Medulla oblongata (tissue), 1 donor: ENCODE measurements at regions not wholly inside any gene's neighbourhood (a gene's known extent, or its start where the extent isn't known, plus 50 kb on each side); places are given as distances from the start of the nearest gene placed in this dataset.
"Not testable (repeated sequence)": the region's sequence is repeated elsewhere in the genome, so short reads cannot be mapped to it uniquely, and the experiment has no call there.

Experiments
- DNase-seq: peaks from one replicate; pipeline ENCODE4 v3.0.0-alpha.2; 2015; ENCODE audit errors: extremely low spot score

DNA sequence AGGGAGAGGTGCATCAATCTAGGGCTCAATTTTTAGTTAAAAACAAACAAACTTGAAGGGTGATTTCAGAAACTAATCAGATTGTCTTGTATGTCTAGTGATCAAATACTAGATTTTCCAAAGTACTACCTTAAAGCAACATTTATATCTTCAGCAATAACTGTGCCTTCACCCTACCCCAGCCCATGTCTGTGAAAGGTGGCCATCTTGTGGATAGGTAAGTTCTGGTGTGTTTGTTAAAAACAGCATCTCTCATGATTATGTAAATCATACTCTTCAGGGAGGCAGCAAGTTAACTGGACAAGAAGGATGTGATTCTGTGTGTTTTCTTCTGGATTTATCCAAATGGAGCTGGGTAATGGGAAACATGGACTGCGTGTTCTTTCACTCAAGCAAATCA is 81.4 kb upstream of the ACSL1 start:
- no peak for DNase-seq

DNA sequence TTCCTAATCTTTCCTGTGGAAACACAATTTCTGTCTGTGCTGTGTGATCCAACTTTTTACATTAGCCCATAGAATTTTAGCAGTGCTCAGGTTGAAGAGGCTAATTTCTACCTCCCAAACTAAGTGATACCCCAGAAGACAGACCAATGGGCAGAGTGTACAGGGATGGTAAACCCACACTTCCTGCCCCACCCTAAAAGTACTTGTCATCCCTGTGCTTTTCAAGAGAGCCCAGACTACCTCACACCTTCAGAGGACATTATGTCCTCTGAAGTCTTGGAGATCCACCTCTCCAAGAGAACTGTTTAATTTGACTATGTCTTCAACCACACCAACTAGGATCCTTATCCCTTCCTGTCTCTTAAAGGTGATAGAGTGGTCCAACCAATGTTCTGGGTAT is 82.0 kb upstream of the ACSL1 start:
- DNase-seq, result no peak

DNA sequence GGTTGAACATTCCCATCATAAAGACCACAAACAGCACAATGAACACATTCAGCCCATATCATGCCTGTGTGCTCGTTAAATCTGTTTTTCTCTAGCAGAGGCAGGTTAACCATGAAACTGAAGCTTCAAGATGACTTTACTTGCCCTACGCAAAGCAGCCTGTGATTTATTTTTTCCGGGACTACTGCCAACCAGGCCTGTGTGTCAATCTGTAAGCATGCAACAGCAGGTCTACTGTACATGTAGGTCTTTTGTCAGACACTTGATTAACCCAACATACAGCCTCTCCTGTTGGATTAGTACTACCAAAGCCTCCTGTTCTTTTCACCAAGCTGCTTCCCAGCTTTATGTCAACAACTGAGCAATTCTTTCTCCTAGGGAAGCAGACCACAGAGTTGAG is 85.5 kb upstream of the ACSL1 start:
- DNase-seq, result no peak

DNA sequence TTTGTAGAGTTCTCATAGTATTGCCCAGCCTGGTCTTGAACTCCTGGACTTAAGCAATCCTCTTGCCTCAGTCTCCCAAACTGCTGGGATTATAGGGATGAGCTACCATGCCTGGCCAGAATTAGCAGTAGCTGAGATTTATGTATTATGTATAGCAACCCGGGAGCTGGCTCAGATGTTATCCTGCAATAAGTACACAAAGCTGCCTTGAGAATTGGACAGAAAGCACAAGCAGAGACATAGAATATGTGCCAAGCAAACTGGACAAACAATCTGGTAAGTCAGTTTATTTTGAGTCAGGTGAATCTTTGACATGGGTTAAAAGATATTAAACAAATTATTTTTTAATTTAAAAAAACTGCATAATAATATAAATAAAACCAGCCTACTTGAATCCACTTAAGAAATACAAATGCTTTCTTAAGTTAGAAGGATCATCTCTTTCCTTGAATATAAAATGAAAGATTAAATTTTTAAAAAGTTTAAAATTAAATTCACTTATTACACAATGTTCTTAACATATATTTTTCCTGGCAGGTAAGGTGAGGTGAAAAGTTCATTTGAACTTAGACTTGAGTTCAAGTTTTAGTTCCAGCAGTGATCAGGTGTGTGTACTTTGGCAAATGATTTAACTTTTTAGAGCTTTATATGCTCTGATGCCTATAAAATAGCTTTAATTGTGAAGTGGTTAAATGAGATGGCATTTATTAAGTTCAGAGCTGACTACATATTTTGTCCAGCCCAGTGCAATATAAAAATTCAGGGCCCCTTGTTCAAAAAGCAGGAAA is 87.8 kb upstream of the ACSL1 start:
- no peak for DNase-seq

DNA sequence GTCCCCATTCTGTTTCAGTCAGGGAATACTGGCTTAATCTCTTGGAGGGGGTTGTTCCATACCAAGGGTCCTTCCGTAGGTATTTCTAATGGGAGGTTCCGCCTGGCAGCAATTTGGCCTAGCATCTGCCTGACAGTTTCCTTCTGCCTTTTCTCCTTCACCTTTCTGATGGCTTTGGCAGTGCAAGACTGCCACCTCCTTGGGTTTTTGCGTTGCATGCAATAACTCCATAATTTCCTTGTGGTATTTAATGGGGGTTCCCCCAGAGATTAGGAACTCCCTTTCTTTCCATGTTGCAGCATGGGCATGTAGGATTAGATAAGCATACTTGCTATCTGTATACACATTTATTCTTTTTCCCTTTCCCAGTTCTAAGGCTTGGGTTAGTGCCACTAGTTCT is 93.0 kb upstream of the ACSL1 start:
- DNase-seq, result not testable (repeated sequence)

DNA sequence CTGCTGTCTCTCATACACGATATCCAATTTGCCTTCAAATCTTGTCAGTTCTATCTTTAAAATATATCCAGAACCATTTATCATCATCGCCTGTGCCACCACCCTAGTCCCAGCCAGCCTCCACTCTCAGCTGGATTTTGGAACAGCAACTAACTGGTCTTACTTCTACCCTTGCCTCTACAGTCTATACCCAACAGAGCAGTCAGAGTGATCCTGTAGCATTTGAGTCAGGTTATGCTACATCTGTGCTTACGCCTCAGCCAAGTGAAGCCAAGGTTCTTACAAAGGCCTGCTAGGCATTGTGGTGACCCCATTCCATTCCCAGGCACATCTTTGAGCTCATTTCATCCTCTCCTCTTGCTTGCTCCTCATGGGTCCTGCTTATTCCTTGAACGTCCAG is 95.7 kb upstream of the ACSL1 start:
- DNase-seq, result no peak

DNA sequence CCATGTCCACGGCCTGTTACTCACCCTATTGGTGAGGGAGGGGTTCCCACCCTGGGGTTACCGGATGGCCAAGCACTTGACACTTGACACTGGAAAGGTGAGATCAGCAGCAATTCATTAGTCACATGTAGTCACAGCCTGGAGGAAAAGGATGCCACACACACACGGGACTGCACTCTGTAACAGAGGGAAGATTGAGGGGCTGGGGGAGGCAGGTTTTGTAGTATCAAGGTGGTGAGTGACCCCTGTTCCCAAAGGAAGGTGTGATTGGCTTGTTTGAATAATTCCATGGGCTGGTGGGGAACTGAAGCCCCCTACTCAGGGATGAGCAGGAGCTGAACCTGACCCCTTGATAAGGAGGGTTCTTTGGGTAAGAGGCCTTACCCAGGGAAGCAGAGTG is 96.0 kb upstream of the HELT start:
- no peak for DNase-seq

DNA sequence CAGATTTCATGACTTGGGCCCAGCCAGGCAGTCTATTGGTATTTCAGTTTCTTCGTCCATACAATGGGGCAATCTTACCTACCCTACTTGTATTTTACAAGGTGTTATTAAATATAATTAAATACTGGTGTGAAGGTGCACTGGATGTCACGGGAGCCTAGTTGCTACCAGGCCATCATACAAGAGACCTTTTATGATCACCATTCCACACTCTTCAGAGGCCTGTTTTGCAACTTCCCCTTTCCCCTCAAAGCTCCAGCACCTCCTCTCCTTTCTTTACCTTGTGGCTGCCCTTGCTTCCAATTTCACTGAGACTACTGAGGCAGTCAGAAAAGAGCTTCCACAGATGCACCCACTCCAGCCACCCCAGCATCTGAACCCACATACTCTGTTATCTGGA is 93.8 kb upstream of the HELT start:
- no peak for DNase-seq

DNA sequence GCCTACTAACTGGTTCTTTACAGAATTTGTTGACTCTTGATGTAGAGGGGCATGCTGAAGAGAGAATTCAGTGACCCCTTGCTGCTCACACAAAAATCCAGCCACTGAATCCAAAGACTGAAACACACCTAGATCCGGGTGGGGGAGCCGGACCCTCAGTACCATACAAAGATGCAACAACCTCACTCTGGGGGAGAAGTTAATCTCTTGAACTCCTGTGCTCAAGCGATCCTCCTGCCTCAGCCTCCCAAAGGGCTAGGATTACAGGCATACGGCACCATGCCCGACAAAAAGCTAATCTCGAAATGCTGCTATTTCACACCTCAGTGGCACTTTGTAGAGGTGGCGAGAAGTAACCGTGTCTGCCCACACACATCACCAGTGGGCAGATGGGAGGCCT is 88.8 kb upstream of the HELT start:
- DNase-seq, result no peak

DNA sequence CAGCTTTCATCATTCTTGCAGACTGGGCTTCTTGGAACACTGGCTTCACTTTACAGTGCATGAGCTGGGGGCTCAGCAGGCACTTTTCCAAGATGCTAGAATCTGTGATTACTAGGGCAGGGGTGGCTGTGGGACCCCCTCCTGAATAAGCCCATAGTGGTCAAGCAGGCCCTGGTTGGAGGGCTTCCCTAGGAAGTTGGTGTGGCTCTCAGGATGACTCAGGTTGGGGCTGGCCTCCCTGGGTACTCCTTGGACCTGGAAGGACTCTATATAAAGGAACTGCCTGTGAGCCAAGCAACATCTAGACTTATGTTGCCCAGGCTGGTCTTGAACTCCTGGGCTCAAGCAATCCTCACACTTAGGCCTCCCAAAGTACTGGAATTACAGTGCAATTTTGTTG is 88.3 kb upstream of the HELT start:
- no peak for DNase-seq

DNA sequence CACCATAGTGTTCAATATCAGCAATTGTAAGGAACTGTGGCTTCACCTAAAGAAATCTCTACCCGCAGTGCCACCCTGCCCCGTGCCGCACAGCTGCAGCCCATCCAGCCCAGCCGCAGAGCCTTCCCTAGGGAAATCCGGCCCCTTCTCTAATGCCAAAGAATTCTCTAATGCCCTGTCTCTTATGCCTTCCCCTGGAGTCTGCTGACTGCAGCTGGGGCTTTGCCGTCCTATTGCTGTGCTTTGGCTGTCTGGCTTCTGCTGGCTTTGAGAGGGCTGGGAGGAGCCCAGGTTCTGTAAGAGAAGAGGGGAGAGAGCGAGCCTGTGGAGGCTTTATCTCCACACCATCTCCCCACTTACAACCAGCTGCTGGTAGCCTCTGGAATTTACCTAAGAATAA is 85.9 kb upstream of the HELT start:
- no peak for DNase-seq

DNA sequence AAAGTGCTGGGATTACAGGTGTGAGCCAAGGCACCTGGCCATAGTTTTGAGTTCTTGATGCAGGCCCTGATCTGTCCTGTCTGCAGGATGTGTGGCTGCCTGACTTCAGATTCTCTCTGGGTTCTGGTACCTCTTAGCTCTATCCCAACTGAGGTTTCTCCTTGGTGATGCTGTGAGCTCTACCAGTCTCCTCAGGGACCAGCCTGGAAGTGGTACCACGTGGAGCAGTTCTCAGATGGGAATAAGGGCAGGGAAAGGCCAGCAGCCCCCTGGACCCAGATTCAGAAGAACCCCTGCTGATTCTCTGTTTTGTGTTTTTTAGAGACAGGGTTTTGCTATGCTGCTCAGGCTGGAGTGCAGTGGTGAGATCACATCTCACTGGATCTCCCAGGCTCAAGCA is 85.0 kb upstream of the HELT start:
- DNase-seq, result no peak

DNA sequence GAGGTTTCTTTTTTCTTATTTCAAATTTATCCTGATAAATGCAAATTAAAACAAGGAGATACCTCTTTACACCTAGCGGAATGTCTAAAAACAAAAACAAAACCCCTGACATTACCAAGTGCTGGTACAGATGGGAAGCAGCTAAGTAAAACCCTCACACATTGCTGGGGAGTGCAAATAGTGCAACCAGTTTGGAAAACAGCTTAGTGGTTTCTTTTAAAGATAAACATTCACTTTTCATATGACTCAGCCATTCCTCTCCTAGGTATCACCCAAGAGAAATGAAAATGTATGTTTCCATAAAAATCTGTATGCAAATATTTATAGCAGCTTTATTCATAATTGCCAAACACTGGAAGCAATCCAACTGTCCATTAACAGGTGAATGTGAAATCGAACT is 84.1 kb upstream of the HELT start:
- DNase-seq, result no peak

DNA sequence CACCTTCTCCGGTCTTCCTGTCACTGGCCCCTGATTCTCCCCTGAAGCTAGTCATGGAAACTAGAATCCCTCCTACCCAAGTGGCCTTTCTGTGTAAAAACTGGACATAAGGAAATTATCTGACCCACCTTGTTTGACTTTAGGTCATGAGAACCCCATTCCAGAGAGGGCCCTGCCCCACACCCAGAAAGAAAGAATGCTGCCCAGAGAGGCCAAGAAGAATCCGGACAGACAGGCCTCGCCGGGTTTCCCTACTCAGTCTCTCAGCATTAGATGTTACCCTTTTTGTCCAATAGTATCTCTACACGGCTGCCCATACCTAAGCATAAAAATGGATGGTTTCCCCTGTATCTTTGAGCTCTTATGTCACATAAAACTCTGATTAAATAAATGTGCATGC is 83.3 kb upstream of the HELT start:
- no peak for DNase-seq

DNA sequence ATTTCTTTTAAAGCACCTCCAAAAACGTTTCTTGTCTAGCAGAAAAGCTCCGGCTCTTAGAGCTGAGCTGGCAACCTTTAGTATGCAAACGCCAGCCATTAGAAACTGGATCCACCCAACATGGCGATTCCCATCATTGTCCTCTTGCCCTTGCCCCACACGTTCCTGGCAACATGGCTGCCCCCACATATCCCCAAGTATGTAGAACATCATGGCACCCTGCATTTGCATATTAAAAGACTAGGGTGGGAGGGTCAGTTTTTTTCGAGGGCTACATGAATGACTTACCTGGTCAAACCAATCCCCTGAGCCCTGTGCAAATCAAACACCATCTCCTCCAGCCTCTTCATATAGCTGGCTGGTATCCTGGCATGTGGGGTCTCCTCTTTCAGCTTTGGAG is 82.2 kb upstream of the HELT start:
- DNase-seq, result no peak

DNA sequence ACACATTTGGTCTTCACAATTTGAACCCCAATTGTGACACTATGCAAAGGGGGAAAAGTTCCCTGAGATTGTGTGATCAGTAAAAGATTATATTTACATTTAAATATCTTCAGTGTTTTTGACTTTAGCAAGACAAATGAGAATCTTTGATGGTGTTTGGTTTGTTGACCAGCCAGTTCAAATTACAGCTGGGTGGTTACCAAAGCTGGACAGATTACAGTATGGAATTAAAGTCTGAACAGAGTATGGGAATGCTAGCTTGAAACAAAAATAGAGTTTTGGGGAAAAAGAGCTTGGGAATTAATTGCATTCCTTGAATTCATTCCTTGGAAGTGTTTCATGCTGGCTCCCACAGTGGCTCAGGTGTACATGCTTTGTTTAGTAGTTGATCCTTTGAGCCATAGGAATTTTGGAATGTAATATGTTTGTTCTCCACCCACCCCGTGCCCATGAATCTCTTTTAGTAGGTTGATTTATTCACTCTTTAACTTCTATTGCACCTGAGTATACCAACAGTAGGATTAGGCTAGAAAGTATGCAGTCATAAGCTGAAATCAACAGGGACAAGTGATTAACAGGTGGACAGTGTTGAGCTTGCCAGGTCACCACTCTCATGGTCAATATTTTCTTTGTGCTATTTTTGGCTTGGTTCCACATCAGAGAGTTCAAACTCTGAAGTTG is 81.1 kb upstream of the HELT start:
- no peak for DNase-seq

DNA sequence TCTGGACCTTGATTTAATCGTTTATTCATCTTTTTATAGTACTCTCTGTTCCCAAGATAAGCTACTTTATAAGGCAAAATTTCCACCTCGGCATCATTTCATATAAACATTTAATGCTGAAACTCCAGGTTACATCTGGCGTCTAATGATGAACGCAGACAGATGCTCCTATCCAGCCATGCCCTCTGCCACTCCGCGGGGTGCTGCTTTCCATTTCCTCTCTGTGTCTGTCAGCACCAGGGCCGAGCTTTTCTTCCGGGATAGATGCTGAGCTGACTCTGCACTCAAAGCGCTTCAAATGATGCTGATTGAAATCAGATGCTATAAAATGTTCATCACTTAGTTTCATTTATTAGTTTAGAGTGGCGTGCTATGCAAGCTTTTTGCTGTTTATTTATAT is 80.5 kb upstream of the HELT start:
- DNase-seq, result peak; percentile 14

DNA sequence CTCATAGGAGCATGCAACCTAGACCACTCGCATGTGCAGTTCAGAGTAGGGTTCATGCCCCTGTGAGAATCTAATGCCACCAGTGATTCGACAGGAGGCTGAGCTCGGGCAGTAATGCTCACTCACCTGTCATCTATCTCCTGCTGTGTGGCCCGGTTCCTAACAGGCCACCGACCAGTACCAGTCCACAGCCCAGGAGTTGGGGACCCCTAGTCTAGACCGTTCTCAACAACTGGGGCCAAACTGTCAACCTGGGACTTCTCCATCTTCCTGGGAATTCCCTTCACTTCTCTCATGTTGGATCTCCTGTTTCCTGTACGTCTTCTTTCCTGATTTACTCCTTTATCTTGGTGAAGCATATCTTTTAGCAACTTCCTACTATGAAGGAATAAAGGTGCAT is 79.4 kb upstream of the HELT start:
- no peak for DNase-seq

DNA sequence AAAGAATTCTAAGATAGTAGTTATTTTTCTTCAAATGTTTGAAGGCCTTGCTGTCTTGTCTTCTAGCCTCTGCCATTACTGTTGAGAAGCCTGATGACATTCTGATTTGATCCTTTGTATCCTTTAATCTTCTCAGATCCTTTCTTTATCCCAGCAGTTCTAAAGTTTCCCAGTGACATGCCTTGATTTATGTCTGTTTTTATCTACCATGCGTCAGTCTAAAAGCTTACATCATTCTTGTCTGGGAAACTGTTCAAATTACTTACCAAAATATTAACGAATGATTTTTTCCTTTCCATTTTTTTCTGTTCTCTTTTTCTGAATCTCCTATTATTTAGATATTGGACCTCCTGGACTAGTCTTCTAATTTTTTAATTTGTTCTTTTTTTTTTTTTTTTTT is 78.3 kb upstream of the HELT start:
- DNase-seq, result no peak

DNA sequence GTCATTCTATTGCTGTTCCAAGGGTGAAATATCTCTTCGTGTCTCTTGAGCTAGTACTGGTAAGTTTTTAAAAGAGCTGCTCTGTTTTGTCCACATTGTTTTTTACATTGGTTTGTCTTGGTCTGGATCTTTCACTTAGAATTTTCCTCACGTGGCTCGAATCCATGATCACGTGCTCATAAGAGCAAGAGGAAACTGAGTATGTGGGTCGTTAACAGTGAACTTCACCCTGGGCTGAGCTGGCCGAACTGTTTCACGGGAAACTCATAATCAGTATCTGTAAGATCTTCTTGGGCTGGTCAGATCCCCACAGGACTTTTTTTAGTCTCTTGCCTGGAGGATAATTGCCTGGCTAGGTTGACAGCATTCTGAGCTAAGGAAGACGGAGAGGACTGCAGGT is 77.8 kb upstream of the HELT start:
- no peak for DNase-seq

DNA sequence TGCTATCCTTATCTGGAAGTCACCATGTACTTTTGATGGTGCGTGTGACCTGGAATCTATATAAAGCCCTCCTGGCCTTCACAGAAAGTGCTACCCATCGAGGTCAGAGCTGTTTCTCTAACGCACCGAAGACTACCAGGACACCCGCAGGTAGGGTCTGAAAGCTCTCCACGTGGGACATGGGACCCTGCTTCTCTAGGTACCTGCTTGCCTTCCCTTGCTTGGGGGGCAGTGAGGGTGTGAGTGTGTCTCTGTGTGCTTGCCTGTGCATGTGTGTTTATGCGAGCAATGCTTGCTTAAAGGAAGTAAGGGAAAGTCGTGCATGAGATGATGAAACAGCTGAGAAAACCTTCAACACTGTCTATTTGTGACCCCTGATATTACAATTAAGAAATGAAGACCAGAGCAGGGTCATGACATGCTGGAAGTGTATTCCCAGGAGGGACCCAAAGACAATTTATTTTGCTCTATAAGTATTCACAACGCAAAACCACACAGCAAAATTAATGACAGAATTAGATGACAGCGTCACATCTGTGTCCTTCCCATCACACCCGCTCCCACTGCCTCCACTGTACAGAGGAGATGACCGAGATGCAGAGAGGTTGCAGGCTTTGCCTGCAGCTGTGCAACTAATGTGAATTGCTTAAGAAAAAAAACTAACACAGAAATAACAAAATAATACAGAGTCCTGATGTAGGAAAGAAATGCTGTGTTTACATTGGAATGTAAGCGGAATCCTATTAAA is 76.4 kb upstream of the HELT start:
- no peak for DNase-seq

DNA sequence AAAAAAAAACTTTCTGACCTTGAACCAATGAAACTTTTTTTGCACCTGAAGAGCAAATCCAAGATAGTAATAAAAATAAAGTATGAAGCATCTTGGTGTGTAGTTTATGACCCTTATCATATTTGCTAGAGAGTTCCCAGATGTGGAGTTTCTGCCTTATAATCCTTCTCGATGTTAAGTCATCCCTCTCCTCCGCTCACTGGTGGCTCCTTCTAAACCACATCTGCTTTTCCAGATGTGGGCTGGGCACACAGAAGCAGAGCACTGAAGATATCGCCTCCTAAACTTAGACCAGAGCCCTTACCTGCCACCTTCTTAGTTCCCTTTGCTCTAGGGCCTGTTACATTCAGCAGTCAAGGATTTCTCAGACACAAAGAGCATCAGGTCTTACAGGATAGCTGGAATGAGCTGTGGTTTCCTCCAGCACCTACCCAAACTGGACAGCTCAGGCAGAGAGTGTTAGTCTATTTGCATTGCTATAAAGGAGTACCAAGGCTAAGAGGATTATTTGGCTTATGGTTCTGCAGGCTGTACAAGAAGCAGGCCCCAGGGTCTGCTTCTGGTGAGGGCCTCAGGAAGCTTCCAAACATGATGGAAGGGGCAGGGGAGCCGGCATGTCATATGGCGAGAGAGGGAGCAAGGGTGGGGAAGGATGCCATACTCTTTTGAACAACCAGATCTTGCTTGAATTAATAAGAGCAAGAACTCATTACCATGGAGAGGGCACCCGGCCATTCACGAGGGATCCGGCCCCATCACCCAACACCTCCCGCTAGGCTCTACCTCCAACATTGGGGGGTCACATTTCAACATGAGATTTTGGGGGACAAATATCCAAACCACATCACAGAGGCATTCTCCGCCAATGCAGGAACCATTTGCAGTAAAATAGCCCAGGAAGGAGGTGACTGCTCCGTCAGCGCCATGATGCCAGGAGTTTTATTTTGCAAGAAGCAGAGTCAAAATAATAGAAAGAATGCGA is 75.6 kb upstream of the HELT start:
- no peak for DNase-seq
